ENCODE measurements at regions not wholly inside any gene's neighbourhood (a gene's known extent, or its start where the extent isn't known, plus 50 kb on each side); places are given as distances from the start of the nearest gene placed in this dataset.

- H3K27ac ChIP-seq, result no peak overlapping the region
- intact Hi-C loops (cut with DNase I), result no loop called here
- H3K4me3 ChIP-seq, result no peak overlapping the region
- H3K4me1 ChIP-seq, result peaks cover 6% of the 10 kb centered on the region
- DNase-seq (ENCODE audit: extremely low spot score in 2 of 2), result no peak
- H3K9me3 ChIP-seq, result no peaks in the 10 kb centered on the region
- no peaks in the 10 kb centered on the region for H3K27me3 ChIP-seq
- H3K36me3 ChIP-seq, result no peaks in the 10 kb centered on the region
- TF ChIP-seq CTCF (IDR thresholded peaks at IDR 0.05), result no peak
- no peak for TF ChIP-seq POLR2A (IDR thresholded peaks at IDR 0.05)
- TF ChIP-seq POLR2AphosphoS5 (IDR thresholded peaks at IDR 0.05; ENCODE audit: insufficient read depth in 1 of 2, low read depth in 1 of 2), result no peak
These were observed 622.4 kb downstream of the TENT5A start for GRCh38 chr6:81130061-81130460.

GRCh38 chr6:81128671-81129070 lies 623.8 kb downstream of the TENT5A start:
- no peaks in the 10 kb centered on the region for H3K36me3 ChIP-seq
- intact Hi-C loops (cut with DNase I), result no loop called here
- H3K9me3 ChIP-seq, result no peaks in the 10 kb centered on the region
- DNase-seq (ENCODE audit: extremely low spot score in 2 of 2), result no peak
- TF ChIP-seq POLR2A (IDR thresholded peaks at IDR 0.05), result no peak
- TF ChIP-seq CTCF (IDR thresholded peaks at IDR 0.05), result no peak
- no peak for TF ChIP-seq POLR2AphosphoS5 (IDR thresholded peaks at IDR 0.05; ENCODE audit: insufficient read depth in 1 of 2, low read depth in 1 of 2)
- peaks cover 6% of the 10 kb centered on the region for H3K4me1 ChIP-seq
- H3K4me3 ChIP-seq, result no peak overlapping the region
- H3K27me3 ChIP-seq, result no peaks in the 10 kb centered on the region
- no peak overlapping the region for H3K27ac ChIP-seq

DNA sequence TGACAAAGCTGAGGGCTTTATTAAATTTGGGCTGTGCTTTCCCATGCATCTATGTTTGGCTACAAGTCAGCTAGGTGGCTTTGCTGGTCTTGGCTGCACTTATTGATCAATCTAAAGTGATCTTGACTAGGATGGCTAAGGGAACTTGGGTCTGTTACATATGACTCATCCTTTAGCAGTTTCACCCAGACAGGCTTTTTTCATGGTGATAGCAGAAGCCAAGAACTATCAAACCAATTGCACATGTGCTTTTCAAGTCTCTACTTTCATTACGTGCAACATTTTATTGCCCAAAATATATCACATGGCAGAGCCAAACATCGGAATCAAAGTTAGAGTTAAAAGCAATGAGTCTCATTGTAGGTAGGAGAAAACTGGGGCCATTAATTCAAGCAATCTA lies 626.3 kb downstream of the TENT5A start:
- H3K27ac ChIP-seq, result no peak overlapping the region
- TF ChIP-seq CTCF (IDR thresholded peaks at IDR 0.05), result no peak
- TF ChIP-seq POLR2A (IDR thresholded peaks at IDR 0.05), result no peak
- TF ChIP-seq POLR2AphosphoS5 (IDR thresholded peaks at IDR 0.05; ENCODE audit: insufficient read depth in 1 of 2, low read depth in 1 of 2), result no peak
- no peak overlapping the region for H3K4me3 ChIP-seq
- no peaks in the 10 kb centered on the region for H3K9me3 ChIP-seq
- H3K36me3 ChIP-seq, result no peaks in the 10 kb centered on the region
- intact Hi-C loops (cut with DNase I), result no loop called here
- no peaks in the 10 kb centered on the region for H3K27me3 ChIP-seq
- H3K4me1 ChIP-seq, result peaks cover 6% of the 10 kb centered on the region
- no peak for DNase-seq (ENCODE audit: extremely low spot score in 2 of 2)

DNA sequence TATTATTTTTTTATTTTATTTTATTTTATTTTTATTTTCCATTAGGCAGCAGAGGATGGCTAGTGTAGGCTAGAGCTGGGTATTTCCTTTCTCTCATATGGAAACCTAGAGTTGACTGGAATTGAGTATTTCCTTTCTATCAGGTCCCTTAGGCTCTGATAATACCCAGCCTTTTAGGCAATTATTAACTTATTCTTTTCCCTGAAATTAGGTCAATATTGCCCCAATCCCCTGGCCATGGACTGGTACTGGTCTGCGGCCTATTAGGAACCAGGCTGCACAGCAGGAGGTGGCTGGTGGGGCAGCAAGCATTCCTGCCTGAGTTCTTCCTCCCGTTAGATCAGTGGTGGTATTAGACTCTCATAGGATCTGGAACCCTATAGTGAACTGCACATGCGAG lies 632.2 kb downstream of the TENT5A start:
- no peaks in the 10 kb centered on the region for H3K4me1 ChIP-seq
- H3K9me3 ChIP-seq, result no peaks in the 10 kb centered on the region
- TF ChIP-seq POLR2A (IDR thresholded peaks at IDR 0.05), result no peak
- no peak for TF ChIP-seq POLR2AphosphoS5 (IDR thresholded peaks at IDR 0.05; ENCODE audit: insufficient read depth in 1 of 2, low read depth in 1 of 2)
- no peak for TF ChIP-seq CTCF (IDR thresholded peaks at IDR 0.05)
- no peak overlapping the region for H3K4me3 ChIP-seq
- no peak overlapping the region for H3K27ac ChIP-seq
- DNase-seq (ENCODE audit: extremely low spot score in 2 of 2), result no peak
- intact Hi-C loops (cut with DNase I), result no loop called here
- no peaks in the 10 kb centered on the region for H3K27me3 ChIP-seq
- H3K36me3 ChIP-seq, result no peaks in the 10 kb centered on the region

DNA sequence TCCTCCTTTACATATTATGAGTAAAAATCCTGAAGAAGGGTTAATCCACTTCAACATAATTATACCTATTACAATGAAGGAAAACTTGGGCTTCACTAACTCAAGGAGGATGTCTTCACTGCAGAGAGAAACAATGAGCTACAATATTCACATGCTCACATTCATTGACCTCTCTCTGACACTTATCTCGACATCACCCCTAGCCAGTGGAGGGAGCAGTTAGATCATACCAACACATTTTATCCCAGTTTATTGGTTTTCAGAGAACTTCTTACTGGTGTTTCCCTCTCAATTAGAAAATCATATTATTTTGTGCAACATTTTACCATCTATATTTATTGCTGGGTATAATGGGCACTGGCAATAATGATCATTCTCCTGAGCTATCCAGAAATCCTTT lies 646.5 kb downstream of the TENT5A start:
- Histone ChIP-seq H3K27me3 (no peaks in the 10 kb centered on the region), H3K27ac (no peak overlapping the region), H3K36me3 (no peaks in the 10 kb centered on the region), H3K9me3 (no peaks in the 10 kb centered on the region), H3K4me1 (no peaks in the 10 kb centered on the region), H3K4me3 (no peak overlapping the region)
- DNase-seq (ENCODE audit: extremely low spot score in 2 of 2), result no peak
- intact Hi-C loops (cut with DNase I), result no loop called here
- no peak for TF ChIP-seq POLR2A (IDR thresholded peaks at IDR 0.05)
- no peak for TF ChIP-seq POLR2AphosphoS5 (IDR thresholded peaks at IDR 0.05; ENCODE audit: insufficient read depth in 1 of 2, low read depth in 1 of 2)
- no peak for TF ChIP-seq CTCF (IDR thresholded peaks at IDR 0.05)
